ENCODE measurements at regions not wholly inside any gene's neighbourhood (a gene's known extent, or its start where the extent isn't known, plus 50 kb on each side); places are given as distances from the start of the nearest gene placed in this dataset.
"Not testable (repeated sequence)": the region's sequence is repeated elsewhere in the genome, so short reads cannot be mapped to it uniquely, and the experiment has no call there.

GRCh38 chr1:238951809-238952208 is 434.6 kb upstream of the CHRM3 start:
- no peak for FAIRE-seq
- TF ChIP-seq POU2F2 (IDR thresholded peaks at IDR 0.05; ENCODE audit: low read depth, low read length), result no peak
- no peak for TF ChIP-seq TAF1 (IDR thresholded peaks at IDR 0.05; ENCODE audit: low read depth, low read length)
- no peak for TF ChIP-seq SPI1 (IDR thresholded peaks at IDR 0.05; ENCODE audit: low read depth, low read length)
- no peak for TF ChIP-seq POLR2AphosphoS5 (IDR thresholded peaks at IDR 0.05; ENCODE audit: low read depth, low read length)
- no peak for DNase-seq (ENCODE audit: insufficient read length, low spot score)

DNA sequence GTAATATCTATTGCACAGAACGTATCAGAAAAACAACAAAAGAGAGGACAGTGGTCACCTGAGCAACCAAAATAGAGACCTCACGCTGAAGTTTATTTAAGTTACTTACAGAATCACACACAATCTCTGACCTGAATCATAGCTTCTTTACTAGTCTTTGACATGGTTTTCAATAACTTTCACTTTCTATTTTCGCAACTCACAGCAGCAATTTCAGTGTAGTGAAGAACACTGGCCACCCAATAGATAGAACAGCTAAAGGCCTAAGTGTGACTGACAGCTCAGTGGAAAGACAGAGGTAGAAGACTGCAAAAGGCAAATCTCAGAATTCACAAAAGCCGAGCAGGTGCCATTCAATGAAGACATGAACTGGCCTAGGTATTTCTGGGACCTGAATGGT is 435.6 kb upstream of the CHRM3 start:
- TF ChIP-seq POU2F2 (IDR thresholded peaks at IDR 0.05; ENCODE audit: low read depth, low read length), result no peak
- no peak for TF ChIP-seq TAF1 (IDR thresholded peaks at IDR 0.05; ENCODE audit: low read depth, low read length)
- no peak for TF ChIP-seq POLR2A (IDR thresholded peaks at IDR 0.05; ENCODE audit: low read depth, low read length)
- TF ChIP-seq SPI1 (IDR thresholded peaks at IDR 0.05; ENCODE audit: low read depth, low read length), result no peak
- no peak for TF ChIP-seq PAX5 (IDR thresholded peaks at IDR 0.05; ENCODE audit: insufficient read depth, low read length, severe bottlenecking)
- no peak for TF ChIP-seq POLR2AphosphoS5 (IDR thresholded peaks at IDR 0.05; ENCODE audit: low read depth, low read length)
- FAIRE-seq (no peak), DNase-seq (ENCODE audit: insufficient read length, low spot score) (no peak)

DNA sequence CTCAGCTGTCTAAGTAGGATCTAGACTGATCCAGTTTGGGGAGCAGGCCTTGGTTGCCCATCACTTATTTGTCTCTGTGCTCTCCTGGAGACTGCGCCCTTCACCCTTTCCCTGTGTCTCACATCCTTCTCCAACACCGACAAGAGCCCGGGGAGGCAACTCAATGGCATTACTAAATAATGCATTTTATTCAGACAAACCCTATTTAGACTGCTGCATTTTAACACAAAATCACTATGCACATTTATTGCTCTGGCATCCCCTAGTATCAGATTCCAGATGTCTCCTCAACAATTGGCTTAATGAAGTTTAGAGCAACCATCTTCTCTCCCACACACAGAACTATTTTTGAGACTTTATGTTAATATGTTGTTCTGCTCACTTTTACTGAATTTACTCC is 436.4 kb upstream of the CHRM3 start:
- TF ChIP-seq PAX5 (IDR thresholded peaks at IDR 0.05; ENCODE audit: insufficient read depth, low read length, severe bottlenecking) (no peak), TAF1 (IDR thresholded peaks at IDR 0.05; ENCODE audit: low read depth, low read length) (no peak), SPI1 (IDR thresholded peaks at IDR 0.05; ENCODE audit: low read depth, low read length) (no peak), POU2F2 (IDR thresholded peaks at IDR 0.05; ENCODE audit: low read depth, low read length) (no peak), POLR2AphosphoS5 (IDR thresholded peaks at IDR 0.05; ENCODE audit: low read depth, low read length) (no peak)
- FAIRE-seq (no peak), DNase-seq (ENCODE audit: insufficient read length, low spot score) (no peak)

DNA sequence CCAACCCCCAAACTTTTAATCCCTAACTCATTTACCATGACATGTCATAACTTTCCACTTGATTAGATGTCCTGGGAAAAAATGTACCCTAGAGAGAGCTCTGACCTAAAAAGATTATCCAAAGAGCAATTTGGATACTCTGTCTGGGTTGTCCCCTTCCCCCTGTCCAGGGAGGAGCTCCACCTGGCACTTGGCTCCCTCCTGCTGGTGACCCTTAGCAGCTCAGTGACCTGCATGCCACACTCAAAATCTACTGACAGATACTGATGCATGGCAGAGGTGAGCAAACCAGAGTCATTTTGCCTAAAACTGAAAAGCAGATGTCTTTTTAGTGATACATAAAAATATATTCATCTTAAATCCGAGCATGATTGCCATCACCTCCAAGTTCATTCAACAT is 442.3 kb upstream of the CHRM3 start:
- FAIRE-seq (no peak), DNase-seq (ENCODE audit: insufficient read length, low spot score) (no peak)
- no peak for TF ChIP-seq TAF1 (IDR thresholded peaks at IDR 0.05; ENCODE audit: low read depth, low read length)
- no peak for TF ChIP-seq POLR2A (IDR thresholded peaks at IDR 0.05; ENCODE audit: low read depth, low read length)
- TF ChIP-seq PAX5 (IDR thresholded peaks at IDR 0.05; ENCODE audit: insufficient read depth, low read length, severe bottlenecking), result no peak
- TF ChIP-seq POLR2AphosphoS5 (IDR thresholded peaks at IDR 0.05; ENCODE audit: low read depth, low read length), result no peak
- TF ChIP-seq SPI1 (IDR thresholded peaks at IDR 0.05; ENCODE audit: low read depth, low read length), result no peak
- TF ChIP-seq POU2F2 (IDR thresholded peaks at IDR 0.05; ENCODE audit: low read depth, low read length), result no peak

DNA sequence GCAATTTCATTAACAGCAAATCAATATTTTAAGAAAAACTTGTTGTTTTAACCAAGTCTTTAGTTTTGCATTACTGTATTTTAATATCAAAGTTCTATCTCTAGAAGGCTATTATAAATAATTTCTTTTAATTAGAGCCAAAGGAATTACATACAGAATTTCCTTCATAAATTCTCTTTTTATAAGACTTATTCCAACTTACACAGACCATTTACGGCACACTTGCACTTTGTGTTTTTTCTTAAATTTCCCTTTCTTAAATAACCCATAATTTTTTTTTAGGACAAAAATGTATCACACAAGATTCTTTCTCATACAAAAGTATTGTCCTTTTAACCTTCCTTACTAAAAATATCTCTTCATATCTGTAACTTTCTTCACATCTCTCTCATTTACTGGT is 458.5 kb upstream of the CHRM3 start:
- TF ChIP-seq SPI1 (IDR thresholded peaks at IDR 0.05; ENCODE audit: low read depth, low read length), result no peak
- TF ChIP-seq PAX5 (IDR thresholded peaks at IDR 0.05; ENCODE audit: insufficient read depth, low read length, severe bottlenecking), result no peak
- no peak for TF ChIP-seq POLR2A (IDR thresholded peaks at IDR 0.05; ENCODE audit: low read depth, low read length)
- no peak for TF ChIP-seq TAF1 (IDR thresholded peaks at IDR 0.05; ENCODE audit: low read depth, low read length)
- no peak for TF ChIP-seq POLR2AphosphoS5 (IDR thresholded peaks at IDR 0.05; ENCODE audit: low read depth, low read length)
- TF ChIP-seq POU2F2 (IDR thresholded peaks at IDR 0.05; ENCODE audit: low read depth, low read length), result no peak
- FAIRE-seq, result no peak
- DNase-seq (ENCODE audit: insufficient read length, low spot score), result no peak

DNA sequence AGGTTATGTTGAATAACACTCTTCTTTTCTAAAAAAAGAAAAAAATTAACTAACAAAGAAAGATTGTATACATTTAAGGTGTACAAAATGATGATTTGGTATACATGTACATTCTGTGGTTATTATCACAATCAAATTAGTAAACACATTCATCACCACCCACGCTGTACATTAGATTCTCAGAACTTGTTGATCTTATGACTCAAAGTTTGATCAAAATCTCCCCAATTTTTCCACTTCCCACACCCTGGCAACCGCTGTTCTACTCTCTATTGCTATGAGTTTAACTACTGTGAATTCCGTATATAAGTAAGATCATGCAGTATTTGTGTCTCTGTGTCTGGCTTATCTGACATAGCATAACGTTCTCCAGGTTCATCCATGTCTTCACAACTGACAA is 469.5 kb upstream of the CHRM3 start:
- no peak for DNase-seq (ENCODE audit: insufficient read length, low spot score)
- no peak for FAIRE-seq
- TF ChIP-seq PAX5 (IDR thresholded peaks at IDR 0.05; ENCODE audit: insufficient read depth, low read length, severe bottlenecking), result no peak
- TF ChIP-seq POLR2AphosphoS5 (IDR thresholded peaks at IDR 0.05; ENCODE audit: low read depth, low read length), result no peak
- no peak for TF ChIP-seq TAF1 (IDR thresholded peaks at IDR 0.05; ENCODE audit: low read depth, low read length)
- TF ChIP-seq SPI1 (IDR thresholded peaks at IDR 0.05; ENCODE audit: low read depth, low read length), result no peak
- TF ChIP-seq POLR2A (IDR thresholded peaks at IDR 0.05; ENCODE audit: low read depth, low read length), result no peak
- no peak for TF ChIP-seq POU2F2 (IDR thresholded peaks at IDR 0.05; ENCODE audit: low read depth, low read length)

GRCh38 chr1:238914346-238914745 is 472.0 kb upstream of the CHRM3 start:
- no peak for FAIRE-seq

GRCh38 chr1:238913210-238913609 is 473.2 kb upstream of the CHRM3 start:
- FAIRE-seq (no peak), DNase-seq (ENCODE audit: insufficient read length, low spot score) (no peak)
- TF ChIP-seq POLR2A (IDR thresholded peaks at IDR 0.05; ENCODE audit: low read depth, low read length) (no peak), TAF1 (IDR thresholded peaks at IDR 0.05; ENCODE audit: low read depth, low read length) (no peak), POU2F2 (IDR thresholded peaks at IDR 0.05; ENCODE audit: low read depth, low read length) (no peak), PAX5 (IDR thresholded peaks at IDR 0.05; ENCODE audit: insufficient read depth, low read length, severe bottlenecking) (no peak), POLR2AphosphoS5 (IDR thresholded peaks at IDR 0.05; ENCODE audit: low read depth, low read length) (no peak), SPI1 (IDR thresholded peaks at IDR 0.05; ENCODE audit: low read depth, low read length) (no peak)

More at GRCh38 chr1:238914346-238914745, 472.0 kb upstream of the CHRM3 start:
- DNase-seq (ENCODE audit: insufficient read length, low spot score), result no peak
- no peak for TF ChIP-seq POLR2A (IDR thresholded peaks at IDR 0.05; ENCODE audit: low read depth, low read length)

- no peak for FAIRE-seq
- DNase-seq (ENCODE audit: insufficient read length, low spot score), result no peak
- TF ChIP-seq POU2F2 (IDR thresholded peaks at IDR 0.05; ENCODE audit: low read depth, low read length), result no peak
Measured at GRCh38 chr1:238912148-238912547, 474.2 kb upstream of the CHRM3 start.

DNA sequence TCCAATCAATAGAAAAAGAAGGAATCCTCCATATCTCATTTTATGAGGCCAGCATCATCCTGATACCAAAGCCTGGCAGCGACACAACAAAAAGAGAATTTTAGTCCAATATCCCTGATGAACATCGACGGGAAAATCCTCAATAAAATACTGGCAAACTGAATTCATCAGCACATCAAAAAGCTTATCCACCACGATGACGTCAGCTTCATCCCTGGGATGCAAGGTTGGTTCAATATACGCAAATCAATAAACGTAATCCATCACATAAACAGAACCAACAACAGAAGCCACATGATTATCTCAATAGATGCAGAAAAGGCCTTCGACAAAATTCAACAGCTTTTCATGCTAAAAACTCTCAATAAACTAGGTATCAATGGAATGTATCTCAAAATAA is 483.6 kb upstream of the CHRM3 start:
- DNase-seq (ENCODE audit: insufficient read length, low spot score); FAIRE-seq: not testable (repeated sequence)

DNA sequence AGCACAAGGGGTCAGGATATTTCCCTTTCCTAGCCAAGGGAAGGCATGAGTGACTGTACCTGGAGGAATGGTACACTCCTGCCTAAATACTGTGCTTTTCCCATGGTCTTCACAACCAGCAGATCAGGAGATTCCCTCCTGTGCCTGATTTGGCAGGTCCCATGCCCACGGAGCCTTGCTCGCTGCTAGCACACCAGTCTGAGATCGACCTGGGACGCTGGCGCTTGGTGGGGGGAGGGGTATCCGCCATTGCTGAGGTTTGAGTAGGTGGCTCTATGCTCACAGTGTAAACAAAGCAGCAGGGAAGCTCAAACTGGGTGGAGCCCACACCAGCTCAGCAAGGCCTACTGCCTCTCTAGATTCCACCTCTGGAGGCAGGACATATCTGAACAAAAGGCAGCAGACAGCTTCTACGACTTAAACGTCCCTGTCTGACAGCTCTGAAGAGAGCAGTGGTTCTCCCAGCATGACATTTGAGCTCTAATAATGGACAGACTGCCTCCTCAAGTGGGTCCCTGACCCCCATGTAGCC is 486.0 kb upstream of the CHRM3 start:
- DNase-seq (ENCODE audit: insufficient read length, low spot score) (no peak), FAIRE-seq (no peak)
- no peak for TF ChIP-seq SPI1 (IDR thresholded peaks at IDR 0.05; ENCODE audit: low read depth, low read length)

Data from GM12891 (cell line).